A549 (cell line): ENCODE measurements at regions not wholly inside any gene's neighbourhood (a gene's known extent, or its start where the extent isn't known, plus 50 kb on each side); places are given as distances from the start of the nearest gene placed in this dataset.

Experiments used
- ATAC-seq, 2 experiments: fragments of 200-7000 bp in 1 of 2; fragments of >200 bp in 1 of 2; cut with Nextera tagmentation in 1 of 2; cut with Tn5 transposase in 1 of 2; 3 replicates each; pipeline versions ENCODE4 v1.8.0 to v1.9.1; 2018 to 2020; ENCODE audit warnings: mild to moderate bottlenecking in 1 of 2, moderate library complexity in 1 of 2
- CTCF ChIA-PET: fragments of 300-600 bp; sonication (Branson Sonifier 250); formaldehyde crosslinking; extraction: SDS; loops from one replicate; lab custom pipeline; 2021; ENCODE audit warnings: antibody characterized with exemption, inconsistent platforms; lab: Yijun Ruan, JAX
- POLR2A ChIA-PET: fragments of 350-600 bp; formaldehyde crosslinking; extraction: SDS; loops from one replicate; lab custom pipeline; 2021; ENCODE audit warnings: antibody characterized with exemption, inconsistent platforms; lab: Yijun Ruan, JAX
- DNase-seq, 2 experiments: peaks; one replicate each; pipeline versions ENCODE4 v3.0.0 to v3.0.0-alpha.2; 2011 to 2016; ENCODE audit warnings: low read depth in 1 of 2, low spot score in 1 of 2
- FAIRE-seq: peaks from 2 replicates; lab custom pipeline; 2011; peaks lifted over from hg19 to GRCh38; lab: Jason Lieb, UNC
- H3K27ac ChIP-seq, 2 experiments: fragments of >200 bp; sonication (Bioruptor Twin); formaldehyde crosslinking; 3 replicates each; pipeline ENCODE4 v1.5.1; 2016 to 2017
- H3K4me1 ChIP-seq: fragments of >200 bp; sonication (Bioruptor Twin); formaldehyde crosslinking; 3 replicates; pipeline ENCODE4 v1.6.1; 2016
- H3K4me2 ChIP-seq: fragments of >200 bp; sonication (Bioruptor Twin); formaldehyde crosslinking; 3 replicates; pipeline ENCODE4 v1.6.1; 2016
- H3K4me3 ChIP-seq: fragments of >200 bp; sonication (Bioruptor Twin); formaldehyde crosslinking; 3 replicates; pipeline ENCODE4 v1.5.1; 2016
- H3K9me3 ChIP-seq: fragments of >200 bp; sonication (Bioruptor Twin); formaldehyde crosslinking; 3 replicates; pipeline ENCODE4 v1.6.1; 2016
- CBX8 ChIP-seq: fragments of 200-600 bp; sonication (generic); IDR thresholded peaks from 2 replicates; pipeline ENCODE4 v1.6.1; 2016
- CHD4 ChIP-seq: fragments of 200-600 bp; sonication (generic); IDR thresholded peaks from 2 replicates; pipeline ENCODE4 v1.6.1; 2016; ENCODE audit warnings: antibody characterized with exemption, mild to moderate bottlenecking, borderline replicate concordance
- EHMT2 ChIP-seq: fragments of 200-600 bp; sonication (generic); IDR thresholded peaks from 2 replicates; pipeline ENCODE4 v1.6.1; 2016; ENCODE audit warnings: antibody characterized with exemption, low read depth, mild to moderate bottlenecking, moderate library complexity
- FOSB ChIP-seq: fragments of 250-450 bp; sonication (Bioruptor Pico); IDR thresholded peaks from 2 replicates; pipeline ENCODE4 v1.5.0; 2020; ENCODE audit warnings: mild to moderate bottlenecking, moderate library complexity
- FOSL2 ChIP-seq, 2 experiments: fragments of 450-650 bp in 1 of 2; fragments of >200 bp in 1 of 2; sonication (Bioruptor Twin) in 1 of 2; formaldehyde crosslinking; IDR thresholded peaks; 2 replicates each; pipeline versions ENCODE4 v1.5.0 to v1.6.1; 2016 to 2020; ENCODE audit warnings: mild to moderate bottlenecking in 1 of 2, moderate library complexity in 1 of 2
- HMGXB4 ChIP-seq: fragments of 250-450 bp; sonication (Bioruptor Pico); IDR thresholded peaks from 2 replicates; pipeline ENCODE4 v1.5.0; 2021; ENCODE audit warnings: mild to moderate bottlenecking, moderate library complexity, borderline replicate concordance
- JUNB ChIP-seq: fragments of >200 bp; sonication (Bioruptor Twin); formaldehyde crosslinking; IDR thresholded peaks from 2 replicates; pipeline ENCODE4 v1.6.1; 2016
- MAFK ChIP-seq: fragments of 450-650 bp; IDR thresholded peaks from 2 replicates; pipeline ENCODE4 v1.6.1; 2014; ENCODE audit not compliant: partially characterized antibody
- MYC ChIP-seq: IDR thresholded peaks from 2 replicates; pipeline ENCODE4 v1.6.1; 2012; ENCODE audit warnings: mild to moderate bottlenecking, inconsistent platforms, low read length, improper control_type of control experiment, borderline replicate concordance
- NPAS2 ChIP-seq: fragments of 250-450 bp; sonication (Bioruptor Pico); IDR thresholded peaks from 2 replicates; pipeline ENCODE4 v1.8.0; 2022; ENCODE audit warnings: mild to moderate bottlenecking, moderate library complexity, borderline replicate concordance
- POLR2A ChIP-seq: IDR thresholded peaks from 2 replicates; pipeline ENCODE4 v1.6.1; 2012; ENCODE audit warnings: mild to moderate bottlenecking, low read length
- RARB ChIP-seq: fragments of 250-450 bp; sonication (Bioruptor Pico); IDR thresholded peaks from 2 replicates; pipeline ENCODE4 v1.8.0; 2021; ENCODE audit warnings: mild to moderate bottlenecking, moderate library complexity
- REST ChIP-seq: fragments of 200-600 bp; sonication (generic); IDR thresholded peaks from 2 replicates; pipeline ENCODE4 v1.6.1; 2016; ENCODE audit warnings: antibody characterized with exemption, mild to moderate bottlenecking, moderate library complexity
- RFX5 ChIP-seq: fragments of 450-650 bp; IDR thresholded peaks from 2 replicates; pipeline ENCODE4 v1.7.1; 2014; ENCODE audit warnings: antibody characterized with exemption, mild to moderate bottlenecking, moderate library complexity
- TFCP2L1 ChIP-seq: fragments of 250-450 bp; sonication (Bioruptor Pico); IDR thresholded peaks from 2 replicates; pipeline ENCODE4 v1.5.0; 2021; ENCODE audit warnings: mild to moderate bottlenecking
- WGBS: methylation state at CpG from one replicate; pipeline ENCODE4 v1.1.6; 2017; ENCODE audit errors: missing lambda C conversion rate; 5-methylcytosine and 5-hydroxymethylcytosine counted together
- TF ChIP-seq, protein P1 (sequence below): IDR thresholded peaks from 2 replicates; pipeline ENCODE4 v1.6.1; 2012; ENCODE audit warnings: low read depth, borderline replicate concordance
- TF ChIP-seq, protein P2 (sequence below): fragments of >200 bp; sonication (Bioruptor Twin); formaldehyde crosslinking; IDR thresholded peaks from 3 replicates; pipeline ENCODE4 v1.6.1; 2016
- TF ChIP-seq, protein P3 (sequence below): IDR thresholded peaks from 2 replicates; pipeline ENCODE4 v1.6.1; 2012

GRCh38 chr14:38775986-38776385 lies 327.0 kb downstream of the SEC23A start:
- DNase-seq: no peak
- H3K4me3 ChIP-seq: no peak overlapping the region
- WGBS: 91% methylated on average over 1 of the region's 1 CpG
- no peaks in the 10 kb centered on the region for H3K9me3 ChIP-seq
- POLR2A ChIA-PET: no interaction called here
- H3K4me2 ChIP-seq: no peak overlapping the region
- no peak for FAIRE-seq
- CTCF ChIA-PET: interaction anchor here (1.4 kb wide), 1 partner anchor 11 kb away, joined by 3 read pairs; no protein-coding TSS in a partner anchor
- H3K27ac ChIP-seq: no peak overlapping the region
- TF ChIP-seq NPAS2 (CRISPR knock-in tag) (no peak), TFCP2L1 (CRISPR knock-in tag) (no peak), JUNB (no peak), EHMT2 (no peak), CHD4 (no peak), MYC (no peak), HMGXB4 (no peak), RARB (CRISPR knock-in tag) (no peak), FOSB (CRISPR knock-in tag) (no peak), FOSL2 (IDR thresholded peaks at IDR 0.05) (no peak), FOSL2 (CRISPR knock-in tag; IDR thresholded peaks at IDR 0.05) (no peak), REST (no peak), POLR2A (no peak), RFX5 (no peak), CBX8 (no peak)
- TF ChIP-seq, protein P1, sequence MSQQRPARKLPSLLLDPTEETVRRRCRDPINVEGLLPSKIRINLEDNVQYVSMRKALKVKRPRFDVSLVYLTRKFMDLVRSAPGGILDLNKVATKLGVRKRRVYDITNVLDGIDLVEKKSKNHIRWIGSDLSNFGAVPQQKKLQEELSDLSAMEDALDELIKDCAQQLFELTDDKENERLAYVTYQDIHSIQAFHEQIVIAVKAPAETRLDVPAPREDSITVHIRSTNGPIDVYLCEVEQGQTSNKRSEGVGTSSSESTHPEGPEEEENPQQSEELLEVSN: no peak
- TF ChIP-seq, protein P2, sequence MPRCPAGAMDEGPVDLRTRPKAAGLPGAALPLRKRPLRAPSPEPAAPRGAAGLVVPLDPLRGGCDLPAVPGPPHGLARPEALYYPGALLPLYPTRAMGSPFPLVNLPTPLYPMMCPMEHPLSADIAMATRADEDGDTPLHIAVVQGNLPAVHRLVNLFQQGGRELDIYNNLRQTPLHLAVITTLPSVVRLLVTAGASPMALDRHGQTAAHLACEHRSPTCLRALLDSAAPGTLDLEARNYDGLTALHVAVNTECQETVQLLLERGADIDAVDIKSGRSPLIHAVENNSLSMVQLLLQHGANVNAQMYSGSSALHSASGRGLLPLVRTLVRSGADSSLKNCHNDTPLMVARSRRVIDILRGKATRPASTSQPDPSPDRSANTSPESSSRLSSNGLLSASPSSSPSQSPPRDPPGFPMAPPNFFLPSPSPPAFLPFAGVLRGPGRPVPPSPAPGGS: no peak
- TF ChIP-seq, protein P3, sequence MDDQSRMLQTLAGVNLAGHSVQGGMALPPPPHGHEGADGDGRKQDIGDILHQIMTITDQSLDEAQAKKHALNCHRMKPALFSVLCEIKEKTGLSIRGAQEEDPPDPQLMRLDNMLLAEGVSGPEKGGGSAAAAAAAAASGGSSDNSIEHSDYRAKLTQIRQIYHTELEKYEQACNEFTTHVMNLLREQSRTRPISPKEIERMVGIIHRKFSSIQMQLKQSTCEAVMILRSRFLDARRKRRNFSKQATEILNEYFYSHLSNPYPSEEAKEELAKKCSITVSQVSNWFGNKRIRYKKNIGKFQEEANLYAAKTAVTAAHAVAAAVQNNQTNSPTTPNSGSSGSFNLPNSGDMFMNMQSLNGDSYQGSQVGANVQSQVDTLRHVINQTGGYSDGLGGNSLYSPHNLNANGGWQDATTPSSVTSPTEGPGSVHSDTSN: no peak
- TF ChIP-seq, all 56 proteins: peak for 0
- no peaks in the 10 kb centered on the region for H3K4me1 ChIP-seq
- no peak for ATAC-seq

DNA sequence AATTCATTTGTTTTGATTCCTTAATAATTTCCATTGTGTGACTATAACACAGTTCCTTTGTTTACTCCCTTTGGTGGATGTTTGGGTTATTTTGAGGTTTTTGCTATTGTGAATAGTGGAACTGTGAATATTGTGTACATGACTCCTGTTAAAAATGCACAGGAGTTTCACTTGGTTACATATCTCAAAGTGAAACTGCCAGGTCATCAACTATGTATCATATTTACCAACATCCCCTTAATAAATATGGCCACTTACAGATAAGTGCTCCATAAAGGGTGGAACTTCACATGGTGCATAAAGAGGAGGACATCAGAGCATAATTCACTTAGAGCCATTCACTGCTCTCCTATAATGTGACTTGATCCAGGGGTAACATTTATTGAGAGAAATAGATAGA lies 328.9 kb downstream of the SEC23A start:
- Histone ChIP-seq H3K4me2 (no peak overlapping the region), H3K27ac (no peak overlapping the region), H3K4me3 (no peak overlapping the region), H3K4me1 (no peaks in the 10 kb centered on the region), H3K9me3 (no peaks in the 10 kb centered on the region)
- CTCF ChIA-PET: no interaction called here
- ATAC-seq (no peak), FAIRE-seq (no peak), DNase-seq (no peak)
- no peak for TF ChIP-seq MYC
- TF ChIP-seq MAFK: peak; percentile 18
- POLR2A ChIA-PET: no interaction called here
